HCEC 1CT (cell line): ENCODE measurements at regions not wholly inside any gene's neighbourhood (a gene's known extent, or its start where the extent isn't known, plus 50 kb on each side); places are given as distances from the start of the nearest gene placed in this dataset.

Experiments
- DNase-seq: peaks from one replicate; pipeline ENCODE4 v3.0.0-alpha.2; 2017

GRCh38 chr3:110126065-110126464 is 788.7 kb upstream of the DPPA4 start:
- DNase-seq, result no peak

- DNase-seq, result no peak
Observed at GRCh38 chr3:110133971-110134370, 796.6 kb upstream of the DPPA4 start.

GRCh38 chr3:110139048-110139447 is 801.7 kb upstream of the DPPA4 start:
- no peak for DNase-seq

- no peak for DNase-seq
Observed at GRCh38 chr3:110139821-110140220, 802.5 kb upstream of the DPPA4 start.

GRCh38 chr3:110149763-110150162 is 812.4 kb upstream of the DPPA4 start:
- no peak for DNase-seq

GRCh38 chr3:110157221-110157620 is 819.9 kb upstream of the DPPA4 start:
- DNase-seq, result no peak

GRCh38 chr3:110164632-110165369 is 827.5 kb upstream of the DPPA4 start:
- no peak for DNase-seq

GRCh38 chr3:110165370-110165743 is 828.0 kb upstream of the DPPA4 start:
- DNase-seq, result no peak

- DNase-seq, result no peak
Observed at GRCh38 chr3:110165753-110166152, 828.4 kb upstream of the DPPA4 start.

- DNase-seq, result no peak
Observed at GRCh38 chr3:110166791-110167190, 829.4 kb upstream of the DPPA4 start.

- peak; percentile 11 for DNase-seq
Observed at GRCh38 chr3:110174908-110175307, 837.6 kb upstream of the DPPA4 start.

- DNase-seq, result no peak
Observed at GRCh38 chr3:110178965-110179364, 841.6 kb upstream of the DPPA4 start.

GRCh38 chr3:110180733-110181132 is 843.4 kb upstream of the DPPA4 start:
- peak; percentile 18 for DNase-seq

GRCh38 chr3:110181226-110181625 is 843.9 kb upstream of the DPPA4 start:
- no peak for DNase-seq

- DNase-seq, result no peak
Observed at GRCh38 chr3:110184536-110184935, 847.2 kb upstream of the DPPA4 start.

- DNase-seq, result no peak
Observed at GRCh38 chr3:110193074-110193473, 855.7 kb upstream of the DPPA4 start.

- no peak for DNase-seq
Observed at GRCh38 chr3:110198717-110199587, 861.6 kb upstream of the DPPA4 start.

- no peak for DNase-seq
Observed at GRCh38 chr3:110199588-110199943, 862.2 kb upstream of the DPPA4 start.

GRCh38 chr3:110210086-110210660 is 861.4 kb upstream of the NECTIN3 start:
- DNase-seq, result no peak

GRCh38 chr3:110226645-110227044 is 845.0 kb upstream of the NECTIN3 start:
- DNase-seq, result no peak

- no peak for DNase-seq
Observed at GRCh38 chr3:110227991-110228390, 843.6 kb upstream of the NECTIN3 start.

GRCh38 chr3:110234831-110235230 is 836.8 kb upstream of the NECTIN3 start:
- DNase-seq, result peak; percentile 41

GRCh38 chr3:110236976-110237610 is 834.5 kb upstream of the NECTIN3 start:
- DNase-seq, result no peak
